ENCODE measurements at regions not wholly inside any gene's neighbourhood (a gene's known extent, or its start where the extent isn't known, plus 50 kb on each side); places are given as distances from the start of the nearest gene placed in this dataset.

DNA sequence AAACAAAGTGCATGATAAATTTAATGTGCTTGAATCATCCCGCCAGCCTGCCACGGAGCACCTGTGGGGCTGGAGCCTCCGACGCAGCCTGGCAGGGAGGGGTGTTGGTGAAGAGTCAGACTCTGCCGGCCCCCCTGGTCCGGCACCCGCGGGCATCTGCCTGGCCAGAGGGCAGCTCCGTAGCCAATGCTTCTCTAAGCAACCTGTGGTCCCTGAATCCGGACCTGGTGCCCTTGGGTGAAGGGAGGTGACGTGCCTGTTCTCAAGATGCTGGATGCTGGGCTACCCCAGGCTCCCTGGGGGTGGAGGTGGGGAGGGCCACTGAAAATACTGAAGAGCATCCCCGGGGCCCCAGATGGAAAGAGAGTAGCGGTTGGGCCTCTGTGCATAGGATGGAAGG lies 158.6 kb upstream of the C14orf180 start:
- no peaks in the 10 kb centered on the region for H3K36me3 ChIP-seq (ENCODE audit: insufficient read depth, low read length)
- peaks cover 5% of the 10 kb centered on the region for H3K4me1 ChIP-seq (ENCODE audit: insufficient read depth, low read length)
- H3K27me3 ChIP-seq (ENCODE audit: insufficient read depth, low read length), result peaks cover 22% of the 10 kb centered on the region
- H3K4me3 ChIP-seq (ENCODE audit: low read length), result no peak overlapping the region
- H2AFZ ChIP-seq (ENCODE audit: low read depth, low read length), result no peak overlapping the region
- H3K9me3 ChIP-seq (ENCODE audit: low read length), result no peaks in the 10 kb centered on the region

- no peak overlapping the region for H2AFZ ChIP-seq (ENCODE audit: low read depth, low read length)
- H3K4me3 ChIP-seq (ENCODE audit: low read length), result no peak overlapping the region
- peaks cover 22% of the 10 kb centered on the region for H3K27me3 ChIP-seq (ENCODE audit: insufficient read depth, low read length)
- peaks cover 5% of the 10 kb centered on the region for H3K4me1 ChIP-seq (ENCODE audit: insufficient read depth, low read length)
- no peaks in the 10 kb centered on the region for H3K36me3 ChIP-seq (ENCODE audit: insufficient read depth, low read length)
- no peaks in the 10 kb centered on the region for H3K9me3 ChIP-seq (ENCODE audit: low read length)
These were observed 158.2 kb upstream of the C14orf180 start for GRCh38 chr14:104421401-104421821.

- Histone ChIP-seq H3K4me1 (ENCODE audit: insufficient read depth, low read length) (peaks cover 5% of the 10 kb centered on the region), H3K9me3 (ENCODE audit: low read length) (no peaks in the 10 kb centered on the region), H3K4me3 (ENCODE audit: low read length) (no peak overlapping the region), H2AFZ (ENCODE audit: low read depth, low read length) (no peak overlapping the region), H3K36me3 (ENCODE audit: insufficient read depth, low read length) (no peaks in the 10 kb centered on the region), H3K27me3 (ENCODE audit: insufficient read depth, low read length) (peaks cover 22% of the 10 kb centered on the region)
These were observed 157.4 kb upstream of the C14orf180 start for GRCh38 chr14:104421892-104422828.

- Histone ChIP-seq H2AFZ (ENCODE audit: low read depth, low read length) (no peak overlapping the region), H3K36me3 (ENCODE audit: insufficient read depth, low read length) (no peaks in the 10 kb centered on the region), H3K4me1 (ENCODE audit: insufficient read depth, low read length) (peaks cover 5% of the 10 kb centered on the region), H3K27me3 (ENCODE audit: insufficient read depth, low read length) (peaks cover 26% of the 10 kb centered on the region), H3K9me3 (ENCODE audit: low read length) (no peaks in the 10 kb centered on the region), H3K4me3 (ENCODE audit: low read length) (no peak overlapping the region)
These were observed 156.5 kb upstream of the C14orf180 start for GRCh38 chr14:104422837-104423681.

GRCh38 chr14:104423701-104424405 lies 155.7 kb upstream of the C14orf180 start:
- H3K36me3 ChIP-seq (ENCODE audit: insufficient read depth, low read length), result no peaks in the 10 kb centered on the region
- peaks cover 26% of the 10 kb centered on the region for H3K27me3 ChIP-seq (ENCODE audit: insufficient read depth, low read length)
- no peak overlapping the region for H3K4me3 ChIP-seq (ENCODE audit: low read length)
- peaks cover 5% of the 10 kb centered on the region for H3K4me1 ChIP-seq (ENCODE audit: insufficient read depth, low read length)
- no peaks in the 10 kb centered on the region for H3K9me3 ChIP-seq (ENCODE audit: low read length)
- H2AFZ ChIP-seq (ENCODE audit: low read depth, low read length), result no peak overlapping the region

DNA sequence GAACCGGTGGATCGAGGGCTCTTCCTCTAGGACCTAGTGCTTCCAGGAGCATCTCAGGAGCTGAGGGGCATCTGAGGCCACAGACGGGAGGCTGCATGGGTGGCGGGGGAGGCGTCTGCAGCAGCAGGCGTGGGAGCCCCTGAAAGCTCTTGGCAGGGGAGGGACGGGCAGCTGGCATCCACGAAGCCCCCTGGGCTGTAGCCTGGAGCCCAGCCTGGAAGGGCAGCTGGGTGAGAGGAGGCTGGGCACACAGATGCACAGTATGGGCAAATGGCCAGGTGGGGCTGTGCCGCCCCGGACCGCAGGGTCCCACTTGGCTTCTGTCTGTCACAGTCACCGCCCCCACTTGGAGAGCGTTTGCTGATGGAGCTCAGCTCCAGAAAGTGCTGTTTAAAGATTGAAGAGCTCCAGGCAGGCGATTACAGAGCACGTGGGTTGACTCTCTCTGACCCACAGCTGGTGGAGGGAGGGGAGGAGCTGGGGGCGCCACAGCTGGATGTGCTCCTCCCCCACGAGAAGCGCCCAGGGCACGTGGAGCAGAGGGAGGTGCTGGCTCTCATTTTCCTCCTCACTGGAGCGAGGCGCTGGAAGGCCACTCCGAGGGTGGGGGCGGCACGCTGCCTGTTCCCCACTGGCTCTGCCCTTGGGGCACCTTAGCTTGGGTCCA lies 155.0 kb upstream of the C14orf180 start:
- Histone ChIP-seq H2AFZ (ENCODE audit: low read depth, low read length) (no peak overlapping the region), H3K4me1 (ENCODE audit: insufficient read depth, low read length) (peaks cover 5% of the 10 kb centered on the region), H3K27me3 (ENCODE audit: insufficient read depth, low read length) (peaks cover 26% of the 10 kb centered on the region), H3K4me3 (ENCODE audit: low read length) (no peak overlapping the region), H3K36me3 (ENCODE audit: insufficient read depth, low read length) (no peaks in the 10 kb centered on the region), H3K9me3 (ENCODE audit: low read length) (no peaks in the 10 kb centered on the region)

DNA sequence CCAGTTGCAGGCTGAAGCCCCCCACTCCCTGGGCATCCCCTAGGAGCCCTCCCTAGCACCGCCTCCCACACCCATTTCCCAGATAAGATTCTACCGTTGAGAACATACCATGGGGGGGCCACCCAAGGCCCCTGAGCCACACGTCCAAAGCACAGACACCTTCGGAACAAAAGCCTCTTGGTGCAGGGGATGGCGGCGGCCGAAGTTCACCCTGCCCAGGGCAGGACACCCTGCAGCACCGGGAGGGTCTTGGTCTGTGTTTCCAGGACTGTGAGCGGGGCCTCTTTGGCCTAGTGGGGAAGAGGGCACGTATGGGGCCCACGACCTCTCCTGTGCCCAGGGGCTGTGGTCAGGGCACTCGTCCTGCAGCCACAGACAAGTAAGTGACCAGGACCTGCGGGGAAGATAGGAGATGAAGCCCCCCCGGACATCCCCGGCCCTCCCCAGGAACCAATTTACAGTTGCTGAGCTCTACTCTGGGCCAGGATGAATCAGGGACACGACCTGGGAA lies 154.3 kb upstream of the C14orf180 start:
- H3K4me1 ChIP-seq (ENCODE audit: insufficient read depth, low read length), result peaks cover 1% of the 10 kb centered on the region

GRCh38 chr14:104425763-104426646 lies 153.6 kb upstream of the C14orf180 start:
- peaks cover 26% of the 10 kb centered on the region for H3K27me3 ChIP-seq (ENCODE audit: insufficient read depth, low read length)
- no peaks in the 10 kb centered on the region for H3K4me1 ChIP-seq (ENCODE audit: insufficient read depth, low read length)
- no peaks in the 10 kb centered on the region for H3K9me3 ChIP-seq (ENCODE audit: low read length)
- H2AFZ ChIP-seq (ENCODE audit: low read depth, low read length), result no peak overlapping the region
- no peaks in the 10 kb centered on the region for H3K36me3 ChIP-seq (ENCODE audit: insufficient read depth, low read length)
- no peak overlapping the region for H3K4me3 ChIP-seq (ENCODE audit: low read length)

More for the DNA sequence above, 154.3 kb upstream of the C14orf180 start:
- H3K36me3 ChIP-seq (ENCODE audit: insufficient read depth, low read length), result no peaks in the 10 kb centered on the region
- peaks cover 26% of the 10 kb centered on the region for H3K27me3 ChIP-seq (ENCODE audit: insufficient read depth, low read length)
- H3K4me3 ChIP-seq (ENCODE audit: low read length), result no peak overlapping the region
- H2AFZ ChIP-seq (ENCODE audit: low read depth, low read length), result no peak overlapping the region
- H3K9me3 ChIP-seq (ENCODE audit: low read length), result no peaks in the 10 kb centered on the region

- Histone ChIP-seq H3K36me3 (ENCODE audit: insufficient read depth, low read length) (no peaks in the 10 kb centered on the region), H3K4me3 (ENCODE audit: low read length) (no peak overlapping the region), H3K4me1 (ENCODE audit: insufficient read depth, low read length) (no peaks in the 10 kb centered on the region), H2AFZ (ENCODE audit: low read depth, low read length) (no peak overlapping the region), H3K9me3 (ENCODE audit: low read length) (no peaks in the 10 kb centered on the region), H3K27me3 (ENCODE audit: insufficient read depth, low read length) (peaks cover 20% of the 10 kb centered on the region)
These were observed 152.3 kb upstream of the C14orf180 start for GRCh38 chr14:104427131-104427851.

- H3K27me3 ChIP-seq (ENCODE audit: insufficient read depth, low read length), result peaks cover 11% of the 10 kb centered on the region
- no peaks in the 10 kb centered on the region for H3K36me3 ChIP-seq (ENCODE audit: insufficient read depth, low read length)
- H3K9me3 ChIP-seq (ENCODE audit: low read length), result no peaks in the 10 kb centered on the region
- H3K4me3 ChIP-seq (ENCODE audit: low read length), result no peak overlapping the region
- no peaks in the 10 kb centered on the region for H3K4me1 ChIP-seq (ENCODE audit: insufficient read depth, low read length)
- no peak overlapping the region for H2AFZ ChIP-seq (ENCODE audit: low read depth, low read length)
These were observed 151.2 kb upstream of the C14orf180 start for GRCh38 chr14:104428333-104428851.

DNA sequence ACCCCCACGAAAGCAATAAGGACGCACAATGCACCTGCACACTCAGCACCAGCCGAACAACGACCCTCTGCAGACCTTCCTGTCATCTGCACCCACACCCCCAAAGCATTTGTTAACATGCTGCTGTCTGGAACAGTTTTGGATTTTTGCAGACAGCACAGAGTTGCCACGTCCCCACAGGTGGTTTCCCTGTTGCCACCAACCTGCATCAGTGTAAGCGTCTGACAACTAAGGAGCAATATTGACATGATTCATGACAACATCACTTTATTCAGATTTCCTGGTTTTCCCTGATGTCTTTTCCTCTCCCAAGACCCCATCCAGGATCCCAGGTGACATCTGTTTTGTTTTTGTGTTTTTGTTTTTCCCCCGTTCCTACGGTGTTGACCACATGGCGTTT lies 150.7 kb upstream of the C14orf180 start:
- Histone ChIP-seq H3K27me3 (ENCODE audit: insufficient read depth, low read length) (peaks cover 10% of the 10 kb centered on the region), H3K9me3 (ENCODE audit: low read length) (no peaks in the 10 kb centered on the region), H2AFZ (ENCODE audit: low read depth, low read length) (no peak overlapping the region), H3K4me3 (ENCODE audit: low read length) (no peak overlapping the region), H3K4me1 (ENCODE audit: insufficient read depth, low read length) (no peaks in the 10 kb centered on the region), H3K36me3 (ENCODE audit: insufficient read depth, low read length) (no peaks in the 10 kb centered on the region)

All from neuron (in vitro differentiated cells).